ENCODE measurements at regions not wholly inside any gene's neighbourhood (a gene's known extent, or its start where the extent isn't known, plus 50 kb on each side); places are given as distances from the start of the nearest gene placed in this dataset.
A peak's percentile ranks its signal among the peaks of the same experiment; 100 is the strongest.

DNA sequence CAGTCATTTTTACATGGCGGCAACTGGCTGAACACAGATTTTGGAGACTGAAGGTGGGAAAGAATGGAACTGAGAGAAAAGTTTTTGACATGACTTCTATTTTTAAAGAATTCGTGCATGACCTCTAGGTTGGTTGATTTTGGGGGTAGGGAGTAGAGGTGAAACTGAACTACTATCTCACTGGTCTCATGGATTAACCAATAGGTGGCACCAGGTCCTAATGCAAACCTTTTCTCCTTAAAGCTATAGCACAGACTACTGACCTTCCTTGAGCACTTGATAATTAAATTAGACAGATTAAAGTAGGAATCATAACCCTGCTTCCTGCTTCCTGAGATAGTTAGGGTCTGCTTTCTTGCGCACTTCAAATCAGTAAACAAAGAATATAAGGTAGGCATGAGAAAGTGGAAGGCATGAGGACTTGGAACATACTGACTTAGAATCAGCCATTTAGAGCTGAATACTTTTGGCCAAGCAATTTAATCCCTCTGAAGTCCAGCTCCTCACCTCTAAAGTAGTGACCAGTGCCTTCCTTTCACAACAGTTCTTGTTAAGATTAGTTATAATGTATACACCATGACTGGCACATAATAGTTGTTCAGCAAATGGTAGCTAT lies 206.0 kb downstream of the CENPF start:
- DNase-seq (ENCODE audit: low read depth), result no peak
- TF ChIP-seq, protein P1, sequence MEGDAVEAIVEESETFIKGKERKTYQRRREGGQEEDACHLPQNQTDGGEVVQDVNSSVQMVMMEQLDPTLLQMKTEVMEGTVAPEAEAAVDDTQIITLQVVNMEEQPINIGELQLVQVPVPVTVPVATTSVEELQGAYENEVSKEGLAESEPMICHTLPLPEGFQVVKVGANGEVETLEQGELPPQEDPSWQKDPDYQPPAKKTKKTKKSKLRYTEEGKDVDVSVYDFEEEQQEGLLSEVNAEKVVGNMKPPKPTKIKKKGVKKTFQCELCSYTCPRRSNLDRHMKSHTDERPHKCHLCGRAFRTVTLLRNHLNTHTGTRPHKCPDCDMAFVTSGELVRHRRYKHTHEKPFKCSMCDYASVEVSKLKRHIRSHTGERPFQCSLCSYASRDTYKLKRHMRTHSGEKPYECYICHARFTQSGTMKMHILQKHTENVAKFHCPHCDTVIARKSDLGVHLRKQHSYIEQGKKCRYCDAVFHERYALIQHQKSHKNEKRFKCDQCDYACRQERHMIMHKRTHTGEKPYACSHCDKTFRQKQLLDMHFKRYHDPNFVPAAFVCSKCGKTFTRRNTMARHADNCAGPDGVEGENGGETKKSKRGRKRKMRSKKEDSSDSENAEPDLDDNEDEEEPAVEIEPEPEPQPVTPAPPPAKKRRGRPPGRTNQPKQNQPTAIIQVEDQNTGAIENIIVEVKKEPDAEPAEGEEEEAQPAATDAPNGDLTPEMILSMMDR (IDR thresholded peaks at IDR 0.05; ENCODE audit: control insufficient read depth, insufficient read depth, low read depth, low read length, missing control alignments), result peak; percentile 53

DNA sequence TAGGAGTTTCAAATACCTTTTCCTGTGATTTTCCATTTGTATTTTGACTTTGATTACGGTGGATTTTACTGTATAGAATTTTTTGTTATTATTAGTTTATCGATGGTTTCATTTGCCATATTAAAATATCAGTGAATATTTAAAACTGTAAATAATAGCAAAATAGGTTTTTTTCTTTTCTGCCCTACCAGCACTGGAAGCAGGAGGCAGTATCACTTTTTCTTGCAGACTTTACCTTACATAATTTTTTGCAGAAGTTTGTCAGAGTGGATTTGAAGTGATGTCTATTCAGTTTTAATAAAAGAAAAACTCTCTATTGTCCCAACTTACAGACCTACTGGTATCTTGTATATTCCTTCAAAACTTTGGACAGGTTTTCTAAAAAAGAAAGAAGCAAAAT lies 213.6 kb downstream of the CENPF start:
- H3K4me3 ChIP-seq (ENCODE audit: control insufficient read depth, low read depth, low read length), result no peak overlapping the region
- DNase-seq (ENCODE audit: low read depth), result no peak
- TF ChIP-seq, protein P1 (IDR thresholded peaks at IDR 0.05; ENCODE audit: control insufficient read depth, insufficient read depth, low read depth, low read length, missing control alignments), result peak; percentile 8

More for the DNA sequence above, 206.0 kb downstream of the CENPF start:
- no peak overlapping the region for H3K4me3 ChIP-seq (ENCODE audit: control insufficient read depth, low read depth, low read length)

DNA sequence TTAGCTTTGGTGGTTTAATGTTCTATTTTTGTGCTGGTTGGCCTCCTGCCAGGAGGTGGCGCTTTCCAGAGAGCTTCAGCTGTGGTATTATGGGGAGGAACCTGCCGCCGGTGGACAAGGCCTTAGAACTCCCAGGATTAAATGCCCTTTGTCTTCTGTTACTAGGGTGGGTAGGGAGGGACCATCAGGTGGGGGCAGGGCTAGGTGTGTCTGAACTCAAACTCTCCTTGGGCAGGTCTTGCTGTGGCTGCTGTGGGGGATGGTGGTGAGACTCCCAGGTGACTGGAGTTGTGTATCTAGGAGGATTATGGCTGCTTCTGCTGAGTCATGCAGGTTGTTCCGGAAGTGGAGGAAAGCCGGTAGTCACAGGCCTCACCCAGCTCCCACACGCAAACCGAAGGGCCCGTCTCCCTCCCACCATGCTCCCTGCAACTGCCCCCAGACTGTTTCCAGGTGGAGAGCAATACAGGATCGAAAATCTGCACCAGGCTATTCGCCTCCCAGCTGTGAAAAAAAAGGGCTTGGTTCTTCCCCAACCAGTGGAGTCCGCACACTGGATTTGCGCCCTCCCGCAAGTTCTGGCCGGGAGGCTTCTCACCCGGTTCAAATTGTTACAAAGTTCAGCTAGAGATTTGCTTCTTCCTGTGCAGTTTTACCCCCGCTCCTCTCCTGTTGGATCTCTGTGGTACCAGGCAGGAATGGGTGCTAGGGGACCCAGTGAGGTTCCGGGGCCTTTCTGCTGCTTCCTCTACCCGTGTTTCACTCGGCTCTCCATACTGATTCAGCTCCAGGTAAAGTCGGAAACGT lies 220.5 kb downstream of the CENPF start:
- no peak for DNase-seq (ENCODE audit: low read depth)
- TF ChIP-seq, protein P1 (IDR thresholded peaks at IDR 0.05; ENCODE audit: control insufficient read depth, insufficient read depth, low read depth, low read length, missing control alignments), result no peak

DNA sequence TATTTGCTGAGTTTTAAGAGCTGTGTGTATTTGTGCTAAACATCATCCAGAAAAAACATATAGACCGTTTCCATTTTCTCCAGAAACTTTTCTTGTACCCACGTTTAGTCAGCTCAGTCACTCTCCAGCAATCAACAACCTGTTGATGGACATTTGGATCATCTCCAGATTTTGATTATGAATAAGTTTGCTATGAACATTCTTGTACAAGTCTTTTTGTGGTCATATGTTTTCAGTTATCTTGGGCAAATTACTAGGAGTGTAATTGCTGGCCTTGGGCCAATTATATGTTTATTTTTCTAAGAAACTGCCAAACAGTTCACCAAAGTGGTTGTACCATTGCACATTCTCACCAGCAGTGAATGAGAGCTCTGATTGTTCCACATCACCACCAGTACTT lies 221.8 kb downstream of the CENPF start:
- TF ChIP-seq, protein P1 (IDR thresholded peaks at IDR 0.05; ENCODE audit: control insufficient read depth, insufficient read depth, low read depth, low read length, missing control alignments), result no peak
- no peak overlapping the region for H3K4me3 ChIP-seq (ENCODE audit: control insufficient read depth, low read depth, low read length)

More for the DNA sequence above, 220.5 kb downstream of the CENPF start:
- H3K4me3 ChIP-seq (ENCODE audit: control insufficient read depth, low read depth, low read length), result no peak overlapping the region

DNA sequence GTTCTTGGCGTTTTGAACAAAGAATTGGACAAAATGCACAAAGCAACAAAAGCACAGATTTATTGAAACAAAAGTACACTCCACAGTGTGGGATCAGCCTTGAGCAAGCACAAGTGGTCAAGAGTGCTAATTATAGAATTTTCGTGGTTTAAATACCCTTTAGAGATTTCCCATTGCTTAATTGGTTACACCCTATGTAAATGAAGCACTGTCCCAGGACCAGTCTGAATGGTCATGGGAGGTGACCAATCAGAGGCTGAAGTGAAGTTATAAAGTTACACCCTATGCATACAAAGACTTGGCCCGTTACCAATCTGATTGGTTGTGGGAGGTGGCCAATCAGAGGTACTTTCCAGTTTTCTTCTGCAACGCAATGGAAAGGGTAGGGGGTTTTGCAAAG lies 223.6 kb downstream of the CENPF start:
- DNase-seq (ENCODE audit: low read depth), result no peak
- TF ChIP-seq, protein P1 (IDR thresholded peaks at IDR 0.05; ENCODE audit: control insufficient read depth, insufficient read depth, low read depth, low read length, missing control alignments), result no peak
- H3K4me3 ChIP-seq (ENCODE audit: control insufficient read depth, low read depth, low read length), result no peak overlapping the region

More for the DNA sequence above, 221.8 kb downstream of the CENPF start:
- DNase-seq (ENCODE audit: low read depth), result no peak

DNA sequence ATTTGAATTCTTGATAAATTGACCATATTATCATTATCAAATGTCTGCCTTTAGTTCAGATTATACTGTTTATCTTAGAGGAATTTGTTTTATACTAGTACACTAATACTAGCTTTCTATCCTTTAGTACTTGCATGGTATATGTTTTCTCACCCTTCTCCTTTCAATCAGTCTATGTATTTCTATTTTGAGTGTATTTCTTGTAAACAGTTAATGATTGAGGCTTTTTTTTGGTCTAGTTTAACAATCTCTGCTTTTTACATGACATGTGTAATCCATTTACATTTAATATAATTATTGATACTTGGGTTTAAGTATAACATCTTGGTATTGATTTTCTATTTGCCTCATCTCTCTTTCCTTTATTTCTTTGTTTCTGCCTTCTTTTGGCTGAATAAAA lies 224.9 kb downstream of the CENPF start:
- TF ChIP-seq, protein P1 (IDR thresholded peaks at IDR 0.05; ENCODE audit: control insufficient read depth, insufficient read depth, low read depth, low read length, missing control alignments), result no peak
- DNase-seq (ENCODE audit: low read depth), result no peak
- no peak overlapping the region for H3K4me3 ChIP-seq (ENCODE audit: control insufficient read depth, low read depth, low read length)
